ENCODE measurements at regions not wholly inside any gene's neighbourhood (a gene's known extent, or its start where the extent isn't known, plus 50 kb on each side); places are given as distances from the start of the nearest gene placed in this dataset.

- no peak for TF ChIP-seq CTCF (IDR thresholded peaks at IDR 0.05; ENCODE audit: borderline replicate concordance, control extremely low read depth, extremely low read depth, insufficient read depth, missing control alignments)
- in situ Hi-C loops (cut with MboI; ENCODE audit: low sequenced_read_pairs, unreplicated experiment) = no loop called here
- DNase-seq (ENCODE audit: low spot score) = no peak
These were observed 248.9 kb upstream of the MON1B start for GRCh38 chr16:76942089-76942488.

GRCh38 chr16:76943921-76944320 lies 247.1 kb upstream of the MON1B start:
- DNase-seq (ENCODE audit: low spot score) = no peak
- no peak for TF ChIP-seq CTCF (IDR thresholded peaks at IDR 0.05; ENCODE audit: borderline replicate concordance, control extremely low read depth, extremely low read depth, insufficient read depth, missing control alignments)
- in situ Hi-C loops (cut with MboI; ENCODE audit: low sequenced_read_pairs, unreplicated experiment) = no loop called here

- no peak for DNase-seq (ENCODE audit: low spot score)
- in situ Hi-C loops (cut with MboI; ENCODE audit: low sequenced_read_pairs, unreplicated experiment) = no loop called here
- TF ChIP-seq CTCF (IDR thresholded peaks at IDR 0.05; ENCODE audit: borderline replicate concordance, control extremely low read depth, extremely low read depth, insufficient read depth, missing control alignments) = no peak
These were observed 244.1 kb upstream of the MON1B start for GRCh38 chr16:76946879-76947278.

GRCh38 chr16:76947749-76948148 lies 243.2 kb upstream of the MON1B start:
- in situ Hi-C loops (cut with MboI; ENCODE audit: low sequenced_read_pairs, unreplicated experiment) = no loop called here
- no peak for TF ChIP-seq CTCF (IDR thresholded peaks at IDR 0.05; ENCODE audit: borderline replicate concordance, control extremely low read depth, extremely low read depth, insufficient read depth, missing control alignments)

GRCh38 chr16:76955629-76956028 lies 235.4 kb upstream of the MON1B start:
- in situ Hi-C loops (cut with MboI; ENCODE audit: low sequenced_read_pairs, unreplicated experiment) = no loop called here
- DNase-seq (ENCODE audit: low spot score) = no peak
- no peak for TF ChIP-seq CTCF (IDR thresholded peaks at IDR 0.05; ENCODE audit: borderline replicate concordance, control extremely low read depth, extremely low read depth, insufficient read depth, missing control alignments)

More at GRCh38 chr16:76947749-76948148, 243.2 kb upstream of the MON1B start:
- DNase-seq (ENCODE audit: low spot score) = no peak

GRCh38 chr16:76956394-76956793 lies 234.6 kb upstream of the MON1B start:
- in situ Hi-C loops (cut with MboI; ENCODE audit: low sequenced_read_pairs, unreplicated experiment) = no loop called here
- no peak for DNase-seq (ENCODE audit: low spot score)
- TF ChIP-seq CTCF (IDR thresholded peaks at IDR 0.05; ENCODE audit: borderline replicate concordance, control extremely low read depth, extremely low read depth, insufficient read depth, missing control alignments) = no peak

GRCh38 chr16:76956841-76957240 lies 234.1 kb upstream of the MON1B start:
- no peak for TF ChIP-seq CTCF (IDR thresholded peaks at IDR 0.05; ENCODE audit: borderline replicate concordance, control extremely low read depth, extremely low read depth, insufficient read depth, missing control alignments)
- DNase-seq (ENCODE audit: low spot score) = no peak
- in situ Hi-C loops (cut with MboI; ENCODE audit: low sequenced_read_pairs, unreplicated experiment) = no loop called here

Data from GM13976 (cell line).